Liver (tissue), 3 donors: ENCODE measurements at regions not wholly inside any gene's neighbourhood (a gene's known extent, or its start where the extent isn't known, plus 50 kb on each side); places are given as distances from the start of the nearest gene placed in this dataset.

Source experiments
- CTCF ChIP-seq: fragments of 150-350 bp; IDR thresholded peaks from 2 replicates; pipeline ENCODE4 v1.5.1; 2017; ENCODE audit warnings: improper control_type of control experiment, low read depth, low read length; ENCODE audit not compliant: missing input control
- GABPA ChIP-seq, 2 donors: IDR thresholded peaks in 1 of 2; conservative IDR thresholded peaks in 1 of 2; 2 replicates each; pipeline ENCODE4 v1.6.1; 2016; ENCODE audit warnings: antibody characterized with exemption in 2 of 2, mild to moderate bottlenecking in 1 of 2, moderate library complexity in 1 of 2
- MAX ChIP-seq: IDR thresholded peaks from 2 replicates; pipeline ENCODE4 v1.6.1; 2016; ENCODE audit warnings: antibody characterized with exemption
- REST ChIP-seq: IDR thresholded peaks from 2 replicates; pipeline ENCODE4 v1.6.1; 2016; ENCODE audit warnings: antibody characterized with exemption, mild to moderate bottlenecking
- ZBTB33 ChIP-seq: IDR thresholded peaks from 2 replicates; pipeline ENCODE4 v1.6.1; 2016; ENCODE audit warnings: antibody characterized with exemption
- donor health status: healthy.
- donor health status: healthy.

GRCh38 chr2:236815746-236816145 is 246.1 kb downstream of the ACKR3 start:
- no peak for TF ChIP-seq CTCF
- TF ChIP-seq GABPA (IDR thresholded peaks at IDR 0.05 in 1 of 2, conservative IDR thresholded peaks at IDR 0.05 in 1 of 2) = no peak
- no peak for TF ChIP-seq MAX
- no peak for TF ChIP-seq ZBTB33
- no peak for TF ChIP-seq REST
